Psoas muscle (tissue), 7 donors: ENCODE measurements at regions not wholly inside any gene's neighbourhood (a gene's known extent, or its start where the extent isn't known, plus 50 kb on each side); places are given as distances from the start of the nearest gene placed in this dataset.

Source experiments
- ATAC-seq, 4 donors: fragments of 200-7000 bp; cut with Tn5 transposase; one replicate each; pipeline ENCODE4 v1.9.1; 2020; ENCODE audit warnings: moderate library complexity in 3 of 4, mild to moderate bottlenecking in 2 of 4
- DNase-seq, 2 donors: peaks; one replicate each; pipeline ENCODE4 v3.0.0-alpha.2; 2020
- H3K27ac ChIP-seq: fragments of 200-600 bp; one replicate; pipeline ENCODE4 v1.8.0; 2022
- H3K27me3 ChIP-seq, 3 donors: fragments of 200-600 bp in 1 of 3; one replicate each; pipeline versions ENCODE4 v1.6.1 to v1.8.0; 2013 to 2022; ENCODE audit warnings: low read length in 2 of 3, mild to moderate bottlenecking in 2 of 3, moderate library complexity in 1 of 3; ENCODE audit not compliant: insufficient read depth in 3 of 3
- H3K36me3 ChIP-seq, 2 donors: fragments of 200-600 bp in 1 of 2; one replicate each; pipeline versions ENCODE4 v1.6.1 to v1.8.0; 2013 to 2022; ENCODE audit warnings: low read depth in 1 of 2, mild to moderate bottlenecking in 1 of 2, moderate library complexity in 1 of 2; ENCODE audit not compliant: insufficient read depth in 1 of 2
- H3K4me1 ChIP-seq: fragments of 200-600 bp; one replicate; pipeline ENCODE4 v1.8.0; 2022
- H3K4me3 ChIP-seq: fragments of 200-600 bp; one replicate; pipeline ENCODE4 v1.8.0; 2022; ENCODE audit warnings: mild to moderate bottlenecking
- H3K9me3 ChIP-seq: fragments of 200-600 bp; one replicate; pipeline ENCODE4 v1.8.0; 2022
- WGBS, 3 donors: extraction: QIAGEN DNeasy Blood & Tissue Kit; methylation state at CpG; one replicate each; pipeline versions ENCODE4 v1.1.6 to v1.1.7; 2013; 5-methylcytosine and 5-hydroxymethylcytosine counted together
- intact Hi-C, 2 donors: fragments of 100-400 bp; cut with DNase I; formaldehyde crosslinking; loops; one replicate each; pipeline versions ENCODE4 v1.11.0 to v1.14.2; 2022
- TF ChIP-seq, protein P1 (sequence below): fragments of 200-600 bp; IDR thresholded peaks from one replicate; pipeline ENCODE4 v1.8.0; 2022; ENCODE audit warnings: antibody characterized with exemption
- donor health status: healthy with polysubstance abuse.
- donor health status: DM: no; HTN: no; CAD: no; lungs with moderate emphysema.
- donor health status: Bipolar disorder and iron deficiency.
- donor health status: healthy.
- donor health status: DM: yes; HTN: yes; CAD: no.
- donor health status: DM: no; HTN: no; CAD: no.
- donor health status: DM: yes; HTN: yes; CAD: no.

DNA sequence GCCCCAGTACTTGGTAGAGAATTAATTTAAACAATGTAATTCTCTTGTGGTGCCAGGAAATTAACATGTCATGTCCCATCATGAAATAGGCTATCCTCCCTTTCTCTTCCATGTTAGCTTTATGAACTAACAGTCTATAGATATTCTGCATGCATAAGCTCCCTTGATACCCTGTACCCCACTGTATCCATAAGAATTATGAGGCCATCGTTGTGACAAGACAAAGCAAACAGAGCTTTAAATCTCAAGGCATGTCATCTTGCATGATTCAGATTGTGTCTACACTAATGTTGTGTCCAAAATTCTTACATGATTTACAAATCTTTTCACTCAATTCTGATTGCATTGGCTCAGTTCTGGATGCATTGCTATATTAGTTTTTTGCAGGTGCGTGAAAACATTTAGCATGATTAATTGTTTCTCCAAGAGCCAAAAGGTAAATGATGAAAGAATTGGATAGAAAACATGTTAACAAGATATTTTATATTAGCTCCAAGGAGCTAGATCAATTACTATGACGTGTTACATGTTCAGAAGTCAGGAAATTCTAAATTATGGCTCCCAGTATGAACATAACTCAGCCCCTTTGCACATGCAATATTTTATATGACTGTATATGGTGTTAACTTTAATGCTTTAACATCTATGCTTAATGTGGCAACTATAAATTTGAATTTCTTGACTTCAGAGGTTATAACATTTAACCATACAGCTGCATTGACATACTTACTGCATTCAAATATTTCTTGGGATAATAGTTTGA, 620.3 kb downstream of the SLC4A3 start:
- WGBS, 3 donors, result 80 to 85% (median 82%) methylated on average over 3 of the region's 3 CpGs
- H3K4me3 ChIP-seq, result no peak overlapping the region
- TF ChIP-seq, protein P1, sequence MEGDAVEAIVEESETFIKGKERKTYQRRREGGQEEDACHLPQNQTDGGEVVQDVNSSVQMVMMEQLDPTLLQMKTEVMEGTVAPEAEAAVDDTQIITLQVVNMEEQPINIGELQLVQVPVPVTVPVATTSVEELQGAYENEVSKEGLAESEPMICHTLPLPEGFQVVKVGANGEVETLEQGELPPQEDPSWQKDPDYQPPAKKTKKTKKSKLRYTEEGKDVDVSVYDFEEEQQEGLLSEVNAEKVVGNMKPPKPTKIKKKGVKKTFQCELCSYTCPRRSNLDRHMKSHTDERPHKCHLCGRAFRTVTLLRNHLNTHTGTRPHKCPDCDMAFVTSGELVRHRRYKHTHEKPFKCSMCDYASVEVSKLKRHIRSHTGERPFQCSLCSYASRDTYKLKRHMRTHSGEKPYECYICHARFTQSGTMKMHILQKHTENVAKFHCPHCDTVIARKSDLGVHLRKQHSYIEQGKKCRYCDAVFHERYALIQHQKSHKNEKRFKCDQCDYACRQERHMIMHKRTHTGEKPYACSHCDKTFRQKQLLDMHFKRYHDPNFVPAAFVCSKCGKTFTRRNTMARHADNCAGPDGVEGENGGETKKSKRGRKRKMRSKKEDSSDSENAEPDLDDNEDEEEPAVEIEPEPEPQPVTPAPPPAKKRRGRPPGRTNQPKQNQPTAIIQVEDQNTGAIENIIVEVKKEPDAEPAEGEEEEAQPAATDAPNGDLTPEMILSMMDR, result no peak
- H3K27me3 ChIP-seq, result no peaks in the 10 kb centered on the region
- no peaks in the 10 kb centered on the region for H3K36me3 ChIP-seq
- DNase-seq, result no peak
- intact Hi-C loops, result no loop called here
- no peaks in the 10 kb centered on the region for H3K9me3 ChIP-seq
- H3K27ac ChIP-seq, result no peak overlapping the region
- H3K4me1 ChIP-seq, result no peaks in the 10 kb centered on the region
- ATAC-seq, result no peak

DNA sequence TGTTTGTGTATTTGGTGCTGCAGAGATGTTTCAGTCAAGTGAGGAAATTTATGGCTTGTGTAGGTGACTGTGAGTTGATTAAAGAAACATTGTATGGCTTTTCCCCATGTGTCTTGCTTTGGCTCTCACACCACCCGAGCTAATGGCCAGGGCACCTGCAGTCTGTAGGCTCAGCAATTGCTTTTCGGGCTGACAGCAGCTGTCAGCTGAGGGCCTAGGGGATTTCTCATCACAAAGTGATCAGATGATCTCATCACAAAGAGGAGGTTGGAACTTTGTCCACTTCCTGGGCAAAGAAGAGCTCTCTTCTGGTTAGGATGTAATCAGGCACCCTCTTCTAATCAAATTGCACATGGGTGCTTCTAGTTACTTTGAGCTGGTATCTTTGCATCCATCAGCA, 632.2 kb downstream of the SLC4A3 start:
- 14 to 41% (median 24%) methylated on average over 2 of the region's 2 CpGs for WGBS, 3 donors
- H3K27ac ChIP-seq, result no peak overlapping the region
- no peak overlapping the region for H3K4me3 ChIP-seq
- intact Hi-C loops, result no loop called here
- H3K36me3 ChIP-seq, result no peaks in the 10 kb centered on the region
- H3K27me3 ChIP-seq, result no peaks in the 10 kb centered on the region
- no peak for DNase-seq
- no peak for ATAC-seq
- no peaks in the 10 kb centered on the region for H3K9me3 ChIP-seq
- H3K4me1 ChIP-seq, result no peaks in the 10 kb centered on the region
- TF ChIP-seq, protein P1, result no peak

DNA sequence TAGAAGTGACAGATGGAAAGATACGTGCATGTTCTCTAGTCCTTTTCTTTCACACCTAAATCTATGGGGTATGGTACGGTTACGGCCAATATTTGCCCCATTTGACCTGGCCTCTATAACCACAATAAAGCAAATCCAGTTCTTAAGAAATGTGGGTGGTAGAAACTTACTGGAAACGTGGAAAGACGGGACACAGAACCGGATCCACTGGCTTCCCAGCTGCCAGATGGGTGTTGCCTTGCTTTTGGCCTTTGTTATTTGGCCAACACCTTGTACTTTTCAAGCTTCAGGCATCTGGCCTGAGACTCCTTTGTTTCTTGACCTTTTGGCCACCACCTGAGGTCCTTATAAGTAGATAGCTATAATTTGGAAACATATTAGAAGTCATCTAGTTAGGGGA, 635.9 kb downstream of the SLC4A3 start:
- TF ChIP-seq, protein P1, result no peak
- no peak overlapping the region for H3K27ac ChIP-seq
- H3K4me1 ChIP-seq, result no peaks in the 10 kb centered on the region
- no peak for ATAC-seq
- no peak overlapping the region for H3K4me3 ChIP-seq
- WGBS, 3 donors, result 88 to 91% (median 90%) methylated on average over 6 of the region's 6 CpGs
- DNase-seq, result no peak
- no peaks in the 10 kb centered on the region for H3K9me3 ChIP-seq
- no peaks in the 10 kb centered on the region for H3K27me3 ChIP-seq
- intact Hi-C loops, result no loop called here
- no peaks in the 10 kb centered on the region for H3K36me3 ChIP-seq

DNA sequence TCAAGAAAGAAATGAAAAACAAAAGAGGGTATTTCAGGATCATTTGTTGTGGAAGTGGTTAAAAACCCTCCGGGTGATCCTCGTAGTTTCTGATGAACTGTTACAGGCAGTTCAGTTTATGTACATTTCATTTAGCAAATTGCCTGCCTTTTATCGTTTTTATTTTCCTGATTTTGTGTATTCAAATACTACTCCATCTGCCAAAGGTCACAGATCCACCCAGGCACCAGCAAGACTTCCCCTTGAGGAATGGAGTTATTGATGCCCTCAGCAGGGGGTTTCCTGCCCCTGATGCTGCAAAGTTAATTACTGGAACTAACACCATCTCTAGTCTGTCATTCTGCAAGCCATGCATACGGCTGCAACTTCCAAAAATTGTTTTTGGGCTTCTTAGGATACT, 641.9 kb downstream of the SLC4A3 start:
- intact Hi-C loops, result no loop called here
- Histone ChIP-seq H3K4me1 (no peaks in the 10 kb centered on the region), H3K4me3 (no peak overlapping the region), H3K9me3 (no peaks in the 10 kb centered on the region), H3K27ac (no peak overlapping the region), H3K36me3 (no peaks in the 10 kb centered on the region), H3K27me3 (no peaks in the 10 kb centered on the region)
- TF ChIP-seq, protein P1, result no peak
- WGBS, 3 donors, result 45 to 68% (median 52%) methylated on average over 4 of the region's 4 CpGs
- DNase-seq (no peak), ATAC-seq (no peak)
